NCI-H2171 treated with DMSO at 0.1 percent for 48 hours (cell line): ENCODE measurements at regions not wholly inside any gene's neighbourhood (a gene's known extent, or its start where the extent isn't known, plus 50 kb on each side); places are given as distances from the start of the nearest gene placed in this dataset.
A peak's percentile ranks its signal among the peaks of the same experiment; 100 is the strongest.

Experiments used
- DNase-seq: peaks from one replicate; lab custom pipeline; 2025; lab: John Stamatoyannopoulos, UW

- no peak for DNase-seq
Observed at GRCh38 chr6:93083337-93084230, 335.8 kb downstream of the EPHA7 start.

- DNase-seq = no peak
Observed at GRCh38 chr6:93081901-93082300, 337.5 kb downstream of the EPHA7 start.

- no peak for DNase-seq
Observed at GRCh38 chr6:93079061-93079460, 340.3 kb downstream of the EPHA7 start.

- no peak for DNase-seq
Observed at GRCh38 chr6:93073811-93074210, 345.5 kb downstream of the EPHA7 start.

GRCh38 chr6:93069856-93070255 is 349.5 kb downstream of the EPHA7 start:
- DNase-seq = no peak

GRCh38 chr6:93059911-93060310 is 359.4 kb downstream of the EPHA7 start:
- peak; percentile 19 for DNase-seq

- no peak for DNase-seq
Observed at GRCh38 chr6:93057584-93057983, 361.8 kb downstream of the EPHA7 start.

GRCh38 chr6:93048381-93048780 is 371.0 kb downstream of the EPHA7 start:
- no peak for DNase-seq

GRCh38 chr6:93047033-93047432 is 372.3 kb downstream of the EPHA7 start:
- DNase-seq = no peak

- no peak for DNase-seq
Observed at GRCh38 chr6:93045156-93045555, 374.2 kb downstream of the EPHA7 start.

- DNase-seq = no peak
Observed at GRCh38 chr6:93040375-93040774, 379.0 kb downstream of the EPHA7 start.

GRCh38 chr6:93036835-93037234 is 382.5 kb downstream of the EPHA7 start:
- peak; percentile 40 for DNase-seq

GRCh38 chr6:93035756-93036155 is 383.6 kb downstream of the EPHA7 start:
- DNase-seq = no peak

GRCh38 chr6:93021235-93021915 is 398.0 kb downstream of the EPHA7 start:
- peak; percentile 92 for DNase-seq

GRCh38 chr6:93017626-93018025 is 401.7 kb downstream of the EPHA7 start:
- DNase-seq = no peak

- no peak for DNase-seq
Observed at GRCh38 chr6:93017213-93017612, 402.1 kb downstream of the EPHA7 start.

GRCh38 chr6:93013054-93013453 is 406.3 kb downstream of the EPHA7 start:
- DNase-seq = no peak

- no peak for DNase-seq
Observed at GRCh38 chr6:93008375-93008774, 411.0 kb downstream of the EPHA7 start.

- no peak for DNase-seq
Observed at GRCh38 chr6:92989656-92990055, 429.7 kb downstream of the EPHA7 start.

- DNase-seq = no peak
Observed at GRCh38 chr6:92979281-92979680, 440.1 kb downstream of the EPHA7 start.

GRCh38 chr6:92977018-92977417 is 442.3 kb downstream of the EPHA7 start:
- DNase-seq = no peak

- DNase-seq = peak; percentile 14
Observed at GRCh38 chr6:92967362-92967761, 452.0 kb downstream of the EPHA7 start.

GRCh38 chr6:92962846-92963245 is 456.5 kb downstream of the EPHA7 start:
- DNase-seq = no peak
